MM.1S (cell line): ENCODE measurements at regions not wholly inside any gene's neighbourhood (a gene's known extent, or its start where the extent isn't known, plus 50 kb on each side); places are given as distances from the start of the nearest gene placed in this dataset.

Source experiments
- DNase-seq: peaks from one replicate; pipeline ENCODE4 v3.0.0-alpha.2; 2015
- H2AFZ ChIP-seq: fragments of 300-600 bp; sonication (generic); 2 replicates; pipeline ENCODE4 v1.6.0; 2016; ENCODE audit warnings: antibody characterized with exemption, low read length
- H3F3A ChIP-seq: fragments of 300-600 bp; sonication (generic); 2 replicates; pipeline ENCODE4 v1.6.1; 2016; ENCODE audit warnings: mild to moderate bottlenecking, antibody characterized with exemption, low read length, moderate library complexity, mixed read lengths; ENCODE audit not compliant: insufficient read depth
- H3K27ac ChIP-seq: fragments of 300-600 bp; sonication (generic); 2 replicates; pipeline ENCODE4 v1.5.1; 2016; ENCODE audit warnings: mild to moderate bottlenecking, low read length
- H3K27me3 ChIP-seq: fragments of 300-600 bp; sonication (generic); replicated peaks from 2 replicates; pipeline ENCODE4 v1.6.0; 2016; ENCODE audit warnings: low read length; ENCODE audit not compliant: insufficient read depth
- H3K36me3 ChIP-seq: fragments of 300-600 bp; sonication (generic); replicated peaks from 2 replicates; pipeline ENCODE4 v1.6.1; 2016; ENCODE audit warnings: mild to moderate bottlenecking, low read length, mixed read lengths; ENCODE audit not compliant: insufficient read depth
- H3K4me1 ChIP-seq: fragments of 300-600 bp; sonication (generic); 2 replicates; pipeline ENCODE4 v1.6.1; 2016; ENCODE audit warnings: low read length, mixed read lengths
- H3K4me2 ChIP-seq: fragments of 300-600 bp; sonication (generic); 2 replicates; pipeline ENCODE4 v1.6.0; 2016; ENCODE audit warnings: low read depth, low read length
- H3K4me3 ChIP-seq: fragments of 300-600 bp; sonication (generic); 2 replicates; pipeline ENCODE4 v1.5.1; 2016; ENCODE audit warnings: low read length, mixed read lengths
- H3K79me2 ChIP-seq: fragments of 300-600 bp; sonication (generic); 2 replicates; pipeline ENCODE4 v1.6.1; 2016; ENCODE audit warnings: mixed run types, low read length, mixed read lengths
- H3K9ac ChIP-seq: fragments of 300-600 bp; sonication (generic); 2 replicates; pipeline ENCODE4 v1.6.1; 2016; ENCODE audit warnings: low read length, mixed read lengths
- H3K9me2 ChIP-seq: fragments of 300-600 bp; sonication (generic); replicated peaks from 2 replicates; pipeline ENCODE4 v1.6.1; 2016; ENCODE audit warnings: mild to moderate bottlenecking, low read length, mixed read lengths; ENCODE audit not compliant: insufficient read depth
- H3K9me3 ChIP-seq: fragments of 300-600 bp; sonication (generic); replicated peaks from 2 replicates; pipeline ENCODE4 v1.6.1; 2016; ENCODE audit warnings: mild to moderate bottlenecking, low read length, mixed read lengths; ENCODE audit not compliant: insufficient read depth
- H4K20me1 ChIP-seq: fragments of 300-600 bp; sonication (generic); 2 replicates; pipeline ENCODE4 v1.6.1; 2016; ENCODE audit warnings: mild to moderate bottlenecking, low read length, moderate library complexity, mixed read lengths; ENCODE audit not compliant: insufficient read depth
- EZH2 ChIP-seq: fragments of 300-600 bp; sonication (generic); optimal IDR thresholded peaks from 2 replicates; pipeline ENCODE3; 2017; ENCODE audit warnings: low read depth, mild to moderate bottlenecking, antibody characterized with exemption, low read length, mixed read lengths
- EZH2phosphoT487 ChIP-seq: fragments of 300-600 bp; sonication (generic); IDR thresholded peaks from 2 replicates; pipeline ENCODE4 v1.6.1; 2018; ENCODE audit warnings: antibody characterized with exemption, low read length
- TF ChIP-seq, protein P1 (sequence below): fragments of 300-600 bp; sonication (generic); IDR thresholded peaks from 2 replicates; pipeline ENCODE4 v1.5.1; 2016; ENCODE audit warnings: antibody characterized with exemption, low read length, mixed read lengths

DNA sequence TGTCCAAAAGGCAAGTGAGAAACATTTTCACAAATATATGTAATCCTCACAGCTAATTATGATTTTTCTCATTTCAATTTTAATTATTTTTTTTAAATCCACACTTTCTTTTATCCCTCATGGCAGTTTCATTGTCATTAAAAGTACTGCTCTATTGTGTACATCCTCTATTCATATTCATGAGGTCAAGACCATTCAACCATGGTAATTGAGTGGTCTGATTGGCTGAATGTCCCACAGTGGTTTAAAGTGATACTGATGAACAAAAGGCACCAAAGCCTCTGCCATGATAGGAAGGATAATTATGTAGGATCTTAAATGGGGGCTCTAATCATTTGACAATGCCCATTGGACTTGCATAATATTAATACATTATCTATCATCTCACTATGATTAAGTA lies 108.4 kb upstream of the EPHA4 start:
- H3K4me1 ChIP-seq, result no peaks in the 10 kb centered on the region
- no peak overlapping the region for H3K9ac ChIP-seq
- no peaks in the 10 kb centered on the region for H3K9me3 ChIP-seq
- no peaks in the 10 kb centered on the region for H3K79me2 ChIP-seq
- DNase-seq, result no peak
- no peak overlapping the region for H3K4me2 ChIP-seq
- H4K20me1 ChIP-seq, result no peaks in the 10 kb centered on the region
- H3K9me2 ChIP-seq, result no peaks in the 10 kb centered on the region
- TF ChIP-seq EZH2phosphoT487 (no peak), EZH2 (no peak)
- TF ChIP-seq, protein P1, sequence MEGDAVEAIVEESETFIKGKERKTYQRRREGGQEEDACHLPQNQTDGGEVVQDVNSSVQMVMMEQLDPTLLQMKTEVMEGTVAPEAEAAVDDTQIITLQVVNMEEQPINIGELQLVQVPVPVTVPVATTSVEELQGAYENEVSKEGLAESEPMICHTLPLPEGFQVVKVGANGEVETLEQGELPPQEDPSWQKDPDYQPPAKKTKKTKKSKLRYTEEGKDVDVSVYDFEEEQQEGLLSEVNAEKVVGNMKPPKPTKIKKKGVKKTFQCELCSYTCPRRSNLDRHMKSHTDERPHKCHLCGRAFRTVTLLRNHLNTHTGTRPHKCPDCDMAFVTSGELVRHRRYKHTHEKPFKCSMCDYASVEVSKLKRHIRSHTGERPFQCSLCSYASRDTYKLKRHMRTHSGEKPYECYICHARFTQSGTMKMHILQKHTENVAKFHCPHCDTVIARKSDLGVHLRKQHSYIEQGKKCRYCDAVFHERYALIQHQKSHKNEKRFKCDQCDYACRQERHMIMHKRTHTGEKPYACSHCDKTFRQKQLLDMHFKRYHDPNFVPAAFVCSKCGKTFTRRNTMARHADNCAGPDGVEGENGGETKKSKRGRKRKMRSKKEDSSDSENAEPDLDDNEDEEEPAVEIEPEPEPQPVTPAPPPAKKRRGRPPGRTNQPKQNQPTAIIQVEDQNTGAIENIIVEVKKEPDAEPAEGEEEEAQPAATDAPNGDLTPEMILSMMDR, result no peak
- no peak overlapping the region for H2AFZ ChIP-seq
- H3K4me3 ChIP-seq, result no peak overlapping the region
- no peaks in the 10 kb centered on the region for H3K36me3 ChIP-seq
- no peak overlapping the region for H3K27ac ChIP-seq
- no peaks in the 10 kb centered on the region for H3K27me3 ChIP-seq
- no peaks in the 10 kb centered on the region for H3F3A ChIP-seq

DNA sequence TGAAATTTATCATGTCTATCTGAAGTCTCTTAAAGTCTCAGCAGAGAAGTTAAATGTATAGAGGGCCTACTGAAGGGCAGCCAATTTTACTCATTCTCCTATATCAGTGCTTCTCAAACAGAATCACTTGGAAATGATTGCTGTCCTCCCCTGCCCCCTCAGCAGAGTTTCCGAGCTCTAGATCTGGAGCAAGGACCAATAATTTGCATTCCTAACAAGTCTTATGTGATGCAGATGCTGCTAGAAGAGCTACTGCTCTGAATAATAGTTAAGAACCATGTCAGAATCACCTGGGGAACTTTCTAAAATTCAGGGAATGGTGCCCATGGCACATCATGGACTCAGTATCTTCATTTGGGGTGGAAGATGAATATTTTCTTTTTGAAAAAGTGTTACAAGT lies 105.6 kb upstream of the EPHA4 start:
- Histone ChIP-seq H3F3A (no peaks in the 10 kb centered on the region), H3K27ac (no peak overlapping the region), H3K4me1 (no peaks in the 10 kb centered on the region), H3K79me2 (no peaks in the 10 kb centered on the region), H2AFZ (no peak overlapping the region), H3K9ac (no peak overlapping the region), H3K36me3 (no peaks in the 10 kb centered on the region), H3K4me3 (no peak overlapping the region), H3K4me2 (no peak overlapping the region), H3K9me2 (no peaks in the 10 kb centered on the region), H3K27me3 (no peaks in the 10 kb centered on the region), H4K20me1 (no peaks in the 10 kb centered on the region), H3K9me3 (no peaks in the 10 kb centered on the region)
- DNase-seq, result no peak
- TF ChIP-seq, protein P1, result no peak
- TF ChIP-seq EZH2 (no peak), EZH2phosphoT487 (no peak)

GRCh38 chr2:221676566-221677172 lies 104.6 kb upstream of the EPHA4 start:
- Histone ChIP-seq H3K4me2 (no peak overlapping the region), H3K9ac (no peak overlapping the region), H3K9me3 (no peaks in the 10 kb centered on the region), H2AFZ (no peak overlapping the region), H3K4me1 (no peaks in the 10 kb centered on the region), H3K27me3 (no peaks in the 10 kb centered on the region), H3K4me3 (no peak overlapping the region), H3F3A (no peaks in the 10 kb centered on the region), H3K79me2 (no peaks in the 10 kb centered on the region), H3K9me2 (no peaks in the 10 kb centered on the region), H3K36me3 (no peaks in the 10 kb centered on the region), H4K20me1 (no peaks in the 10 kb centered on the region), H3K27ac (no peak overlapping the region)
- DNase-seq, result no peak
- TF ChIP-seq, protein P1, result no peak
- TF ChIP-seq EZH2 (no peak), EZH2phosphoT487 (no peak)
